NCI-H2227 (cell line): ENCODE measurements at regions not wholly inside any gene's neighbourhood (a gene's known extent, or its start where the extent isn't known, plus 50 kb on each side); places are given as distances from the start of the nearest gene placed in this dataset.
"Not testable (repeated sequence)": the region's sequence is repeated elsewhere in the genome, so short reads cannot be mapped to it uniquely, and the experiment has no call there.

ENCODE experiments used
- DNase-seq: peaks from one replicate; lab custom pipeline; 2025; ENCODE audit not compliant: unreplicated experiment; lab: John Stamatoyannopoulos, UW

- no peak for DNase-seq
Measured at GRCh38 chr15:53038655-53038941, 248.5 kb upstream of the ONECUT1 start.

DNA sequence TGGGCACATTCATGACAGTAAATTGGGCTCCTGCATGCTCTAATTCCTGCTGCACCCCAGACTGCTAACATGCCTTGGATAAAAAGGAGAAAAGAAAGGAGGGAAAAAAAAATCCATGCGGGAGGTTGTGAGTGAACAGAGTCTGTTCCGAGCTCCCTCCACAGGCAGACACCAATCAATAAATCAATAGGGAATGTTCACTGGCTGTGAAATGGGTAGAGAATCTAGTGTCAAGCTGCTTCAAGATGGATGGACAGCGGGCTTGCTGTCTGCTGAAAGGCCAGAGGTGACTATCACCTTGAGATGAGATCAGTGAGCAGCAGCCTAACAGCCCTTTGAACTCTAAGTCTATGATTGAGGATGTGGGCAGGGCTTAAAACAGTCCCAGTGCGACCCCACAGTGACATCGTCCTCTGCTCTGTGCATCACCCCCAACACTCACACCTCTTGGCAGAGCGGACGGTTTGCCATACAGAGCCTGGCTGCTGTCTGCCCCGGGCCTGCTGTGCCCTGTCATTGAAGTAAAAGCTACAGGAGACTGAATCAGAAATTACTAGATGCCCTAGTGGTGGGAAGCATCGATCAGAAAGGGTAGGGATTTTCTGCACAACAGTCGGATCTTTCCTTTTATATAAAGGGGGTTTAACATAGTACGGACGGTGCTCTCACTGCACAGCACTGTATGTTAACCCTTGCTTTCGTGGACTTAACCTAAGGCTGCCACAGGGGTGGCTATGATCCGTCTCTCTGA is 247.9 kb upstream of the ONECUT1 start:
- no peak for DNase-seq

DNA sequence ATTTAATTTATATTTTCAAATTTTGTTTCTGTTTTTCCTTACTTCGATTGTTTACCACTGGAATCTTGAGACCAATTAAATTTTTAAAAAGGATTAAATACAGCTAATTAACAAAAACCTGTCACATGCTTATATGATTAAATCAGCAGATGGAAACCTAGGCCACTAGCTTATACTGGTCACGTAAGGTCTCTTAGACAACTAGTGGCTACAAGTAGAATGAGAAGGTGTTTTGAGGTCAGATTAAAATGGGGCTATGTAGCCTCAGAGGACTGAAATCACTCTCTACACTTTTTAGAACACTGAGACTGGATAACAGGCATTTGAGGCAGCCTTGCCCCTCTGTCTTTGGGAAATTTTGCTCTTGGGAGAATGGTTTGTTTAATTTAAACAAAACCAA is 246.5 kb upstream of the ONECUT1 start:
- no peak for DNase-seq

DNA sequence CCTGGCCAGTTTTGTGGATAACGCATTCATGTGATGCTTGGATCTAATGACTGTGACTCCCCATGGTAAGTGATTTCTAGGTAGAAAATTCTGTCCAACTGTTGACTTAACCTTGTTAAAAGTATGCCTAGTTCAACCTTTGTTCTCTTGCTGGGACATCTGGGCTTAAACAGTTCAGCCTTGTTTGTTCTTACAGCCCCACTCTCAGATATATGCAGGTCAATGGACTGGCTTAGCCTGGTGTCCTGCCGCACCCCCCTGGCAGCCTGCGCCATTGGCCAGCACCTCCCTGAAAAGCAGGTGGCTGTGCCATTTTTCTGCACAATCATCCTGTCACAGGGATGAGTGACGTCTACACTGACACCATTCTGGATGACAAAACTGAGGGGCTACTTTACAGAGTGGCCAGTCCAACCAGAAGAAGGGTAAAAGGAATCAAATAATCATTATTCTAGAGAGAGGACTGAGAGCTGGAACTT is 244.7 kb upstream of the ONECUT1 start:
- no peak for DNase-seq

DNA sequence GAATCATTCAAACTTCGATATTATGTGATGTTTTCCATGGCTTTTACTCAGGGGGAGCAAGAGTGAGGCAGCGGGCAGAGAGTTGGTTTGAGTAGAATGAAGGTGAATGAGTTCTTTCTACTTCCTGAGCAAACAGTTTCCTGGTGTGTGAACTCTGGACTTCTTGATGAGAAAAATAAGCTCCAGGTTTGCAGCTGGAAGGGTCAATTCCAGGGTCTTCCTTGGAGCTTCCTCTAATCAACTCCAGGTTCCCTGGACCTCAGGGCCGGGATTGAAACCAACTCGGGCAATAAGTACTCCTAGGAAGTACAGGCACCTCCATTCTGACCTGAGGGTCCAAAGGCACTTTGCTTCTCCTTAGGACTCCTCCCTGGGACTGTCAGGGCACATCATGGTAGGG is 243.6 kb upstream of the ONECUT1 start:
- no peak for DNase-seq

DNA sequence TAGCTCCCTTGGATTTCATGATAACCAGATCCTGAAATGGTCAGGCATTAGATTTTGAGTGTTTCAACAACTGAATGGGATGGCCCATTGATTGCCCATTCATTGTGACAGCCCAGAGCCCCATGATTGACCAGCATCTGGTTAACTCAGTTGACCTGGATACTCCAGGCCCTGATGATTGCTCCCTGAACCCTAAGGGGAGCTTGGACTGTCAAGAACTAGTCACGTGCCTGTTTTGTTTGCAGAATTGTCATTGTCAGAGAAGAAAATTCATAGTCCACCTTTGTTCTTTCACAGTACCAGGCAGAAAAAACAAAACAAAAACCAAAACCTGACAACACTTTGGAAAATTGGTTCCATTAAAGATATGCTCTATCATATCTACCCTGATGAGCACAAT is 241.3 kb upstream of the ONECUT1 start:
- no peak for DNase-seq

- DNase-seq: no peak
Measured at GRCh38 chr15:53022788-53023187, 232.7 kb upstream of the ONECUT1 start.

DNA sequence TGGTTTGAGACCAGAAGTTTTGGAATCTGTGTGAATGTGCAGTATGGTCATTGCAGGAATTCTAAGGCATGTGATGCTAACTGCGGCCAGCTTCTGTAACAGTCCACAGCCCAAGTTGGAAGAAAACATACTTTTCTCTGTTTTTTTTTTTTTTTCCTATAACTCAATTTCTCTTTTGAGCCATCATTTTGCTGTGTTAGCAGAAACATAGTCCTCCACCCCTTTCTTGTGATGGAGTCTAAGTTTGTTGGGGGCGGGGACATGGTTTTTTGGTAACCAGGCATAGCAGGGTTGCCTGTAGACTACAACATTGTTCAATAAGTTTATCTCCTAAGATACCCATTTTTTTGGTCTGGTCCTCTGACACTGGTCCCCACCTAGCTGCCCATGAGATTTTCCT is 223.2 kb upstream of the ONECUT1 start:
- DNase-seq: no peak

GRCh38 chr15:53011779-53012178 is 221.6 kb upstream of the ONECUT1 start:
- not testable (repeated sequence) for DNase-seq

- peak; percentile 6 for DNase-seq
Measured at GRCh38 chr15:53009093-53009492, 219.0 kb upstream of the ONECUT1 start.

GRCh38 chr15:53000409-53000808 is 210.3 kb upstream of the ONECUT1 start:
- peak; percentile 9 for DNase-seq

GRCh38 chr15:52997123-52997522 is 207.0 kb upstream of the ONECUT1 start:
- no peak for DNase-seq

DNA sequence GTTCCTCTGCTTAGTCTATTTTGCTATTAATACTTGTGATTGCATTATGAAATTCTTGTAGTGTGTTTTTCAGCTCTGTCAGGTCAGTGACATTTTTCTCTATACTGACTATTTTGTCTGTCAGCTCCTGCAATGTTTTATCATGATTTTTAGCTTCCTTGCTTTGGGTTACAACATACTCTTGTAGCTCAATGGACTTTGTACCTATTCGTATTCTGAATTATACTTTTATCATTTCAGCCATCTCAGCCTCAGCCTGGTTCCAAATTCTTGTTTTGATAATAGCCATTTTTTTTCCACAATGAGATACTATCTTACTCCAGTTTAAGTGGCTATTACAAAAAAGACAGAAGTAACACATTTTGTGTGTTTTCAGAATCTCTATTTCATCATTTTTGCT is 204.2 kb upstream of the ONECUT1 start:
- DNase-seq: no peak

DNA sequence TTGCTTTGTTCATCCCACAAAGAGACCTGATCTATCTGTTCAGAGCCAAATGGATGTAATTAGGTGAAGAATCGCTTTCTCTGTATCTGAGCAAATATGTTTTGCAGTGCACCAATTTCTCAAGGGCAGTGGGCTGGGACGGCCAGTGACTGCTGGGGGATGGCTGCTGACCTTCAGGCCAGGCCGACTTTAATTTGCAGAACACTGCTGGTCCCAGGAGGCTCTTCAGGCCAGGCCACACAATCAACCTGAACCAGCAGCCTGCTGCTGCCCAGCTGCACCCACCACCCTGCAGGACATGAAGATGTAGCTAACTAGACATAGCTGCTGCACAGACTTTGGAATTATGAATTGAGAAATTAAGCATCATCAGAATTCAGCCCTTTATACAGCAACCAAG is 194.4 kb upstream of the ONECUT1 start:
- no peak for DNase-seq

- DNase-seq: peak; percentile 7
Measured at GRCh38 chr15:52980446-52980845, 190.3 kb upstream of the ONECUT1 start.

- no peak for DNase-seq
Measured at GRCh38 chr15:52976516-52977075, 186.5 kb upstream of the ONECUT1 start.

- no peak for DNase-seq
Measured at GRCh38 chr15:52975941-52976449, 185.9 kb upstream of the ONECUT1 start.

- no peak for DNase-seq
Measured at GRCh38 chr15:52963865-52964264, 173.7 kb upstream of the ONECUT1 start.

- no peak for DNase-seq
Measured at GRCh38 chr15:52960283-52960682, 170.1 kb upstream of the ONECUT1 start.

DNA sequence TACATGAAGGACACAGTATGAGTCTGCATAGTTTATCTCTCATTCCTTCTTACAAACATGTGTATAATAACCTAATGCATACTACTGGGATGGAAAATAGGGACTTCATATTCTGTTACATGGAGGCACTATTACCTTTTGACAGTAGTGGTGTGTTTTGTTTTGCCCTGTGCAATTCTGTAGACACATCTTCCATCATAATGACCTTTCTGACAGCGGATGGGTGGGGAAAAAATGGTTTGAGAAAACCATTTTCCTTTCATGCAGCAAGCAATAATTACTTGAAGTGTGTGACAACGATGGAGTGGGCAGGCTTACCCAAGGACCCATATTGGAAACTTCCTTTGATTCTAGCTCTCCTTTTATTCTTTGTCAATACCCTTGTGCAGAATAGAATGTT is 153.6 kb upstream of the ONECUT1 start:
- peak; percentile 36 for DNase-seq

DNA sequence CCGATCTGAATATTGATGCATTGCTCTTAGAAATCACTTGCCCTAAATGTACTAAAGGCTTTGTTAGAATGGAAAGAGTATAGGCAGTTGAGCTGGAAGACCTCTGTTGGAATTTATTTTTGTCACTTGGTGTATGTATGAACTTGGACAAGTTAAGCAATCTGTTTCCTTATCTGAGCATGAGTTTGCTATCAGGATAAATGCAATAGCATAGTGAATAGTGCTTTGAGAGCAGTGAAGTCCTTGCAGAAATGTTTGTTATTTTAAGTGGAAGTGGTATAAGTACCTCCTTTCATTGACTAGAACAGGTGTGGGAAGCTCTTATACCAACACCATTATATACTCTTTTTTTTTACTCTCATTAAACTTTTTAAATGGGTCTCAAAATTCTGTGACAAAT is 146.4 kb upstream of the ONECUT1 start:
- DNase-seq: no peak

DNA sequence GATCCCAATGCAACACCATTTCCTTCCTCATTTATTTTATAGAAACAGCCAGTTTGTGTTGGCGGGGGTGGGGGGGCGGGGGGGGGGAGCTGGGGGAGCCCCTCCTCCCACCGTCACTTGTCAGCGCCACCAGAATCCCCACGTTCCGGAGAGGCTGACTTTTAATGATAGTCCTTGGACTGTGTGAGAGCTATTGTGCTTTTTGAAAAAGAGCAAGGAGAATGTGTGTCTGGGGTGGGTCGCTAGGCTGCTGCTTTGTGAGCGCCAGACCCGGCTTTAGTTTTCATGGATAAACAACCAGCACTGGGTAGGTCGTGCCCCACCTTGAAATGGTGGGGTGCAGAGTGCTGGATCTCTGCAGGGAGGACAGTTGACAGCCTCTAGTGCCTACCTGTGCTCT is 135.0 kb upstream of the ONECUT1 start:
- peak; percentile 10 for DNase-seq

DNA sequence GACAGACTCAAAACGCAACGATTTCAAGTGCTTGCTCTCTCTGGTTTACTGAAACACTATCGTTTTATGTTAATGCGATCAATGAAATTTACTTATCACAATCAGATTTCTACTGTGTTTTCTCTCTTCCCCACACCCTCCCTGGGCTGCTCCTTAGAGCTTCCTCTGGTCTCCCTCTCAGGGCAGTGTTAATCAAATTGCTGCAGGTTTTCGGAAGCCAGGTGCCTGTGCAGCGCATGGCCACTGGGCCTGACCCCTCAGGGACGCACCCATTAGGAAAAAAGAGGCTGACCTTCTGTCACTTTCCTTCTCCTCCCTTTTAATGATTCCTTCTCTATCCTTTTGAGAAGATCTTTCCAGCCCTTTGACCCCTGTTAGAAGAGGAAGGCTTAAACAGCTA is 134.5 kb upstream of the ONECUT1 start:
- no peak for DNase-seq
